Right atrium auricular region (tissue), 2 donors: ENCODE measurements at regions not wholly inside any gene's neighbourhood (a gene's known extent, or its start where the extent isn't known, plus 50 kb on each side); places are given as distances from the start of the nearest gene placed in this dataset.

Experiments used
- DNase-seq: peaks from one replicate; pipeline ENCODE4 v3.0.0-alpha.2; 2019; ENCODE audit warnings: low spot score
- H3K27ac ChIP-seq, 2 donors: fragments of 200-600 bp; sonication (generic); 1 replicate in 1 of 2; 2 replicates in 1 of 2; pipeline ENCODE4 v1.5.1; 2016 to 2019
- H3K27me3 ChIP-seq, 2 donors: fragments of 200-600 bp; sonication (generic); one replicate each; pipeline versions ENCODE4 v1.5.1 to v1.6.0; 2017 to 2019
- H3K36me3 ChIP-seq: fragments of 200-600 bp; sonication (generic); one replicate; pipeline ENCODE4 v1.5.1; 2016
- H3K4me1 ChIP-seq, 2 donors: fragments of 200-600 bp; sonication (generic); one replicate each; pipeline versions ENCODE4 v1.5.1 to v1.6.0; 2017 to 2019
- H3K4me3 ChIP-seq, 2 donors: fragments of 200-600 bp; sonication (generic); 1 replicate in 1 of 2; 2 replicates in 1 of 2; pipeline ENCODE4 v1.5.1; 2017 to 2019; ENCODE audit warnings: mild to moderate bottlenecking in 1 of 2, moderate library complexity in 1 of 2
- H3K9me3 ChIP-seq, 2 donors: fragments of 200-600 bp; sonication (generic); one replicate each; pipeline ENCODE4 v1.5.1; 2019
- CTCF ChIP-seq, 2 donors: fragments of 200-600 bp; sonication (generic); IDR thresholded peaks; one replicate each; pipeline ENCODE4 v1.5.1; 2019; ENCODE audit warnings: antibody characterized with exemption in 2 of 2

- Histone ChIP-seq H3K4me3 (no peak overlapping the region), H3K9me3 (no peaks in the 10 kb centered on the region), H3K36me3 (no peaks in the 10 kb centered on the region), H3K4me1 (no peaks in the 10 kb centered on the region), H3K27ac (no peak overlapping the region), H3K27me3 (no peaks in the 10 kb centered on the region)
- DNase-seq, result no peak
- no peak for TF ChIP-seq CTCF (IDR thresholded peaks at IDR 0.05)
These were observed 299.5 kb downstream of the DSC3 start for GRCh38 chr18:30743033-30743432.

- H3K27me3 ChIP-seq, result no peaks in the 10 kb centered on the region
- no peak overlapping the region for H3K27ac ChIP-seq
- H3K4me3 ChIP-seq, result no peak overlapping the region
- TF ChIP-seq CTCF (IDR thresholded peaks at IDR 0.05), result no peak
- no peaks in the 10 kb centered on the region for H3K4me1 ChIP-seq
- H3K9me3 ChIP-seq, result peaks cover 0 to 26% of the 10 kb centered on the region in 2 donors
- no peak for DNase-seq
- no peaks in the 10 kb centered on the region for H3K36me3 ChIP-seq
These were observed 311.6 kb downstream of the DSC3 start for GRCh38 chr18:30730915-30731314.

GRCh38 chr18:30727849-30728248 is 314.7 kb downstream of the DSC3 start:
- Histone ChIP-seq H3K4me1 (no peaks in the 10 kb centered on the region), H3K27ac (no peak overlapping the region), H3K27me3 (no peaks in the 10 kb centered on the region), H3K36me3 (no peaks in the 10 kb centered on the region), H3K4me3 (no peak overlapping the region), H3K9me3 (peaks cover 0 to 13% of the 10 kb centered on the region in 2 donors)
- DNase-seq, result no peak
- TF ChIP-seq CTCF (IDR thresholded peaks at IDR 0.05), result no peak

- H3K36me3 ChIP-seq, result no peaks in the 10 kb centered on the region
- DNase-seq, result no peak
- no peak for TF ChIP-seq CTCF (IDR thresholded peaks at IDR 0.05)
- H3K27me3 ChIP-seq, result no peaks in the 10 kb centered on the region
- no peak overlapping the region for H3K27ac ChIP-seq
- H3K4me1 ChIP-seq, result no peaks in the 10 kb centered on the region
- no peaks in the 10 kb centered on the region for H3K9me3 ChIP-seq
- no peak overlapping the region for H3K4me3 ChIP-seq
These were observed 329.2 kb downstream of the DSC3 start for GRCh38 chr18:30713299-30713698.

GRCh38 chr18:30712383-30712782 is 330.2 kb downstream of the DSC3 start:
- Histone ChIP-seq H3K27ac (no peak overlapping the region), H3K4me1 (no peaks in the 10 kb centered on the region), H3K4me3 (no peak overlapping the region), H3K9me3 (no peaks in the 10 kb centered on the region), H3K36me3 (no peaks in the 10 kb centered on the region), H3K27me3 (no peaks in the 10 kb centered on the region)
- DNase-seq, result no peak
- TF ChIP-seq CTCF (IDR thresholded peaks at IDR 0.05), result no peak

GRCh38 chr18:30709595-30709994 is 332.9 kb downstream of the DSC3 start:
- Histone ChIP-seq H3K9me3 (no peaks in the 10 kb centered on the region), H3K4me1 (no peaks in the 10 kb centered on the region), H3K4me3 (no peak overlapping the region), H3K27ac (no peak overlapping the region), H3K27me3 (no peaks in the 10 kb centered on the region), H3K36me3 (no peaks in the 10 kb centered on the region)
- TF ChIP-seq CTCF (IDR thresholded peaks at IDR 0.05), result no peak
- DNase-seq, result no peak
